ENCODE measurements at regions not wholly inside any gene's neighbourhood (a gene's known extent, or its start where the extent isn't known, plus 50 kb on each side); places are given as distances from the start of the nearest gene placed in this dataset.
"Not testable (repeated sequence)": the region's sequence is repeated elsewhere in the genome, so short reads cannot be mapped to it uniquely, and the experiment has no call there.

DNA sequence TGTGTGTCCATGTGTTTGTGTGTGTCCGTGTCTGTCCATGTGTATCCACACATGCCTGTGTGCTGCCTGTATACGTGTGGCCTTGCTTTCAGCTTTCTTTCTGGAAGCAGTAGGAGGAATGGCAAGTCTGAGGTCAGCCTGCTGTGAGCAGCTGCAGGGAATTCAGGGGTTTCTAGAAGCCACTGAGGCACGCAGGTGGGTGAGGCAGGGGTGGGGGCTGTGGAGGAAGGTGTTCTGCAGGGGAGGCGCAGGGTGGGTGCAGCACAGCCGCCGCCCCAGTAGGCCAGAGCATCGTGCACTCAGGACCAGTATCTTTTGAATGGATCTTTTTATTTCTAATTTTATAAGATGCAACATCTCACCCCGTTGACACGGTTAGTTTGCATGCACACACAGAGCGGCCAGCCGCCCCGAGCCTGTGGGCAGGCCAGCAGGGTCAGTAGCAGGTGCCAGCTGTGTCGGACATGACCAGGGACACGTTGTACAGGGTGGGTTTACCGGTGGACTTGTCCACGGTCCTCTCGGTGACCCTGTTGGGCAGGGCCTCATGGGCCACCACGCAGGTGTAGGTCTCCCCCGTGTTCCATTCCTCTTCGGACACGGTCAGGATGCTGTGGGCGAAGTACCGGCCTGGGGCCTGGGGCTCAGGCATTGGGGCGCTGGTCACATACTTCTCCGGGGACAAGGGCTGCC, 327.7 kb downstream of the TMEM121 start:
- no peak for ATAC-seq
- Mint-ChIP-seq H3K4me1 (peaks cover 52% of the 10 kb centered on the region), H3K9me3 (no peaks in the 10 kb centered on the region), H3K36me3 (peaks cover 59% of the 10 kb centered on the region), H3K4me3 (peak overlapping the region; percentile 96), H3K27ac (peak overlapping the region; percentile 100), H3K27me3 (no peaks in the 10 kb centered on the region)

GRCh38 chr14:105854600-105855245, 328.3 kb downstream of the TMEM121 start:
- Mint-ChIP-seq H3K9me3 (no peaks in the 10 kb centered on the region), H3K4me1 (peaks cover 50% of the 10 kb centered on the region), H3K4me3 (peak overlapping the region; percentile 96), H3K27ac (peak overlapping the region; percentile 100), H3K36me3 (peaks cover 63% of the 10 kb centered on the region), H3K27me3 (no peaks in the 10 kb centered on the region)
- no peak for ATAC-seq

DNA sequence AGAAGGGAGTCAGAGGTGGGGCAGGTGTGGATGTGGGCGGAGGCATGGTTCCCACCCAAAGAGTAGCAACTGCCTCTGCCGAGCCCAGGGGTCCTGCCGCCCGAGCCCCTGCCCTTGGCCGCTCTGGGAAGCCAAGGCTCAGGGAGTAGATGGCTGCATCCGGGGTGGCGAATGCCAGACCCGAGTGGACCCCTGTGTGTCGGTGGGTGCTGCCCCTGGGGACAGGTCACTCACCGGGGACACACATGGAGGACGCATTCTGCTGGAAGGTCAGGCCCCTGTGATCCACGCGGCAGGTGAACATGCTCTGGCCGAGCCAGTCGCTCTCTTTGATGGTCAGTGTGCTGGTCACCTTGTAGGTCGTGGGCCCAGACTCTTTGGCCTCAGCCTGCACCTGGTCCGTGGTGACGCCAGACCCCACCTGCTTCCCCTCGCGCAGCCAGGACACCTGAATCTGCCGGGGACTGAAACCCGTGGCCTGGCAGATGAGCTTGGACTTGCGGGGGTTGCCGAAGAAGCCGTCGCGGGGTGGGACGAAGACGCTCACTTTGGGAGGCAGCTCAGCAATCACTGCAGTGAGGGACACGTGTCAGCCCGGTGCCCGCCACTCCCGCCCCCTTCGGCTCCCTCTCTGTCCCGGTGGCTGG, 329.0 kb downstream of the TMEM121 start:
- peak overlapping the region; percentile 100 for H3K27ac Mint-ChIP-seq
- no peak for ATAC-seq

DNA sequence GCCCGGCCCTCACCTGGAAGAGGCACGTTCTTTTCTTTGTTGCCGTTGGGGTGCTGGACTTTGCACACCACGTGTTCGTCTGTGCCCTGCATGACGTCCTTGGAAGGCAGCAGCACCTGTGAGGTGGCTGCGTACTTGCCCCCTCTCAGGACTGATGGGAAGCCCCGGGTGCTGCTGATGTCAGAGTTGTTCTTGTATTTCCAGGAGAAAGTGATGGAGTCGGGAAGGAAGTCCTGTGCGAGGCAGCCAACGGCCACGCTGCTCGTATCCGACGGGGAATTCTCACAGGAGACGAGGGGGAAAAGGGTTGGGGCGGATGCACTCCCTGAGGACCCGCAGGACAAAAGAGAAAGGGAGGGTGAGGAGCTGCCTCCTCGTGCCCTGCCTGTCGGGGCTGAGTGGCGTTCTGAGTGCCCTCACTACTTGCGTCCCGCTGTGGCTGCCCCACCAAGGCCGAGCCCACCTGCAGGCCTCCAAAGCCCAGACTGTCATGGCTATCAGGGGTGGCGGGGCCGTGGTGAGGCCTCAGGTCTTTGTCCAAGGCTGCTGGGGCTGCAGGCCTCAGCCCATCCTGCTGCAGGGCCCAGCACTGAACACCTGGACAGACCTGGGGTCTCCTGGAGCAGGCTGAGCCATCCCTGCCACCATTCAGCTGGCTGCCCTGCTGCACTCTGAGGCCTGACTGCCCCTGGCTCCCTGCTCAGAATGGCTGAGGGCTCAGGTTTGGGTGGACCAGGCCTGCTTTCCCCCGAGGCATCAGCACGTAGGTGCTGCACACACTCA, 329.7 kb downstream of the TMEM121 start:
- H3K27ac Mint-ChIP-seq = peak overlapping the region; percentile 100
- peak overlapping the region; percentile 96 for H3K4me3 Mint-ChIP-seq
- H3K27me3 Mint-ChIP-seq = no peaks in the 10 kb centered on the region
- H3K36me3 Mint-ChIP-seq = peaks cover 73% of the 10 kb centered on the region
- H3K9me3 Mint-ChIP-seq = no peaks in the 10 kb centered on the region
- ATAC-seq = no peak
- H3K4me1 Mint-ChIP-seq = peaks cover 43% of the 10 kb centered on the region

More for the DNA sequence above, 329.0 kb downstream of the TMEM121 start:
- peaks cover 66% of the 10 kb centered on the region for H3K36me3 Mint-ChIP-seq
- H3K4me1 Mint-ChIP-seq = peaks cover 44% of the 10 kb centered on the region
- no peaks in the 10 kb centered on the region for H3K27me3 Mint-ChIP-seq
- no peaks in the 10 kb centered on the region for H3K9me3 Mint-ChIP-seq
- peak overlapping the region; percentile 96 for H3K4me3 Mint-ChIP-seq

GRCh38 chr14:105856676-105857219, 330.4 kb downstream of the TMEM121 start:
- H3K9me3 Mint-ChIP-seq = no peaks in the 10 kb centered on the region
- H3K4me1 Mint-ChIP-seq = peaks cover 39% of the 10 kb centered on the region
- peak overlapping the region; percentile 100 for H3K27ac Mint-ChIP-seq

DNA sequence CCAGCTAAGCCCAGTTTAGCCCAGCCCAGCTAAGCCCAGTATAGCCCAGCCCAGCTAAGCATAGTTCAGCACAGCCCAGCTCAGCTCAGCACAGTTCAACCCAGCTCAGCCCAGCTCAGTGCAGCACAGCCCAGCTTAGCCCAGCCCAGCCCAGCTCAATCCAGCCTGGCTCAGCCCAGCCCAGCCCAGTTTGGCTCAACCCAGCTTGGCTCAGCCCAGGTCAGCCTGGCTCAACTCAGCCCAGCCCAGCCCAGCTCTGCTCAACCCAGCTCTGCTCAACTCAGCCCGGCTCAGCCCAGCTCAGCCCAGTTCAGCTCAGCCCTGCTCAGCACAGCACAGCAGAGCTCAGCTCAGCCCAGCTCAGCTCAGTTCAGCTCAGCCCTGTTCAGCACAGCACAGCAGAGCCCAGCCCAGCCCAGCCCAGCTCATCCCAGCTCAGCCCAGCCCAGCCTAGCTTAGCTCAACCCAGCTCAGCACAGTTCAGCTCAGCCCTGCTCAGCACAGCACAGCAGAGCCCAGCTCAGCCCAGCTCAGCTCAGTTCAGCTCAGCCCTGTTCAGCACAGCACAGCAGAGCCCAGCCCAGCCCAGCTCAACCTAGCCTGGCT, 330.9 kb downstream of the TMEM121 start:
- no peak for ATAC-seq
- Mint-ChIP-seq H3K4me3 (peak overlapping the region; percentile 96), H3K4me1 (peaks cover 37% of the 10 kb centered on the region)

More at GRCh38 chr14:105856676-105857219, 330.4 kb downstream of the TMEM121 start:
- Mint-ChIP-seq H3K4me3 (peak overlapping the region; percentile 96), H3K36me3 (peaks cover 80% of the 10 kb centered on the region), H3K27me3 (no peaks in the 10 kb centered on the region)
- ATAC-seq = no peak

GRCh38 chr14:105857826-105858675, 331.7 kb downstream of the TMEM121 start:
- H3K27ac Mint-ChIP-seq = peak overlapping the region; percentile 100
- no peaks in the 10 kb centered on the region for H3K9me3 Mint-ChIP-seq
- peak; percentile 31 for ATAC-seq
- H3K36me3 Mint-ChIP-seq = peaks cover 90% of the 10 kb centered on the region
- no peaks in the 10 kb centered on the region for H3K27me3 Mint-ChIP-seq
- peaks cover 32% of the 10 kb centered on the region for H3K4me1 Mint-ChIP-seq
- H3K4me3 Mint-ChIP-seq = peak overlapping the region; percentile 96

More for the DNA sequence above, 330.9 kb downstream of the TMEM121 start:
- Mint-ChIP-seq H3K36me3 (peaks cover 86% of the 10 kb centered on the region), H3K27me3 (no peaks in the 10 kb centered on the region), H3K27ac (peak overlapping the region; percentile 100), H3K9me3 (no peaks in the 10 kb centered on the region)

DNA sequence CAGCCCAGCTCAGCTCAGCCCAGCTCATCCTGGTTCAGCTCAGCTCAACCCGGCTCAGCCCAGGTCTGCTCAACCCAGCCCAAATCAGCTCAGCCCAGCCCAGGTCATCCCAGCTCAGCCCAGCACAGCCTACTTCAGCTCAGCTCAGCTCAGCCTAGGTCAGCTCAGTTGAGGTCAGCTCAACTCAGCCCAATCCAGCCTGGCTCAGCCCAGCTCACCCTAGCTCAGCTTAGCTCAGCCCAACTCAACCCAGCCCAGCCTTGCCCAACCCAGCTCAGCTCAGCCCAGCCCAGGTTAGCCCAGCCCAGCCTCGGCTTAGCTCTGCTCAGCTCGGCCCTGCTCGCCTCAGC, 332.3 kb downstream of the TMEM121 start:
- Mint-ChIP-seq H3K27ac (peak overlapping the region; percentile 100), H3K27me3 (no peaks in the 10 kb centered on the region), H3K4me3 (peak overlapping the region; percentile 96), H3K9me3 (no peaks in the 10 kb centered on the region), H3K36me3 (peaks cover 90% of the 10 kb centered on the region), H3K4me1 (peaks cover 26% of the 10 kb centered on the region)
- ATAC-seq = no peak

DNA sequence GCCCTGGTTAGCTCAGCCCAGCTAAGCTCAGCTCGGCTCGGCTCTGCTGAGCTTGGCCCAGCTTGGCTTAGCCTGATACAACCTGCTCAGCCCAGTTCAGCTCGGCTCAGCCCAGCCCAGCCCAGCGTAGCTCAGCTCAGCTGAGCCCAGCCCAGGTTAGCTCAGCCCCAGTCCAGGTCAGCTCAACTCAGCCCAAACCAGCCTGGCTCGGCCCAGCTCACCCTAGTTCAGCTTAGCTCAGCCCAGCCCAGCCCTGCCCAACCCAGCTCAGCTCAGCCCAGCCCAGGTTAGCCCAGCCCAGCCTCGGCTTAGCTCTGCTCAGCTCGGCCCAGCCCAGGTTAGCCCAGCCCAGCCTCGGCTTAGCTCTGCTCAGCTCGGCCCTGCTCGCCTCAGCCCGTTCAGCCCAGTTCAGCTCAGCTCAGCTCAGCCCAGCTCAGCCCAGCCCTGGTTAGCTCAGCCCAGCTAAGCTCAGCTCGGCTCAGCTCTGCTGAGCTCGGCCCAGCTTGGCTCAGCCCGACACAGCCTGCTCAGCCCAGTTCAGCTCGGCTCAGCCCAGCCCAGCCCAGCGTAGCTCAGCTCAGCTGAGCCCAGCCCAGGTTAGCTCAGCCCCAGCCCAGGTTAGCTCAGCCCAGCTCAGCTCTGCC, 332.8 kb downstream of the TMEM121 start:
- H3K9me3 Mint-ChIP-seq, H3K27me3 Mint-ChIP-seq, ATAC-seq: not testable (repeated sequence)
- peak overlapping the region; percentile 96 for H3K4me3 Mint-ChIP-seq
- H3K4me1 Mint-ChIP-seq = peaks cover 22% of the 10 kb centered on the region
- peak overlapping the region; percentile 100 for H3K27ac Mint-ChIP-seq
- H3K36me3 Mint-ChIP-seq = peaks cover 90% of the 10 kb centered on the region

- H3K27ac Mint-ChIP-seq = peak overlapping the region; percentile 100
- peak overlapping the region; percentile 96 for H3K4me3 Mint-ChIP-seq
Measured at GRCh38 chr14:105859717-105860614, 333.6 kb downstream of the TMEM121 start.

DNA sequence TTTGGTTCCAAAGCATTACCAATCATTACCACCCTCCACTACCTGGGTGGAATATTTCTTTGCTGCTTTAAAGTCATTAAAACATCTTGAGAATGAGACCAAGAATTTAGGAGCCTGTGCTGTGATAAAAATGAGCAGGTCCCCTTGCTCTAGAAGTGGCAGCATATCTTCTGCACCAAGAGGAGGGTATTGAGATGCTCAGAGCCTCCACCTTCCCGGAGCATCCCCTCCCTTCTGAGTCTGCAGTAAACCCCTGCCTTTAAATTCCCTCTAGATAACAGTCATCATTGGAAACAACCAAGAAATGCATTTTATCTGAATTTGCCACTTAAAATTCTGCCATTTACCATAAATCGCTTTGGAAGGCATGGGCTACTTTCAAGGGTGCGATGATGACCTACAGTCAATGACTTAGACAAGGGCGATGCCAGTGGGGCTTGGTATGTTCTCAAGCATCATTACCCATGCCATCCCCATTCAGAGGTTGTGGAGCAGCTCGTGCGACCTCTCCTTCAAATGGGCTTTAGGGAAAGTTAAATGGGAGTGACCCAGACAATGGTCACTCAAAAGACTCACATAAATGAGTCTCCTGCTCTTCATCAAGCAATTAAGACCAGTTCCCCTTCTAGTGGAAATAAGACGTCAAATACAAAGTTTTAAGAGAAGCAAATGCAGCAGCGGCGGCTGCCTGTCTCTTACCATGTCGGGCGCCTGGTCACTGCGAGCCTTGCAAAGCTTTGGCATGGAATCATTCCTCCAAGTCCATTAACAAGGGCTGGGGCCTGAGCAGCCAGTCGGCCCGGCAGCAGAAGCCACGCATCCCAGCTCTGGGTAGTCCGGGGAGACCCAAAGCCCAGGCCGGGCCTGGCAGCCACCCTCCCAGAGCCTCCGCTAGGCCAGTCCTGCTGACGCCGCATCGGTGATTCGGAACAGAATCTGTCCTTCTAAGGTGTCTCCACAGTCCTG, 334.5 kb downstream of the TMEM121 start:
- H3K4me3 Mint-ChIP-seq = peak overlapping the region; percentile 96
- H3K4me1 Mint-ChIP-seq = peaks cover 7% of the 10 kb centered on the region
- ATAC-seq = no peak

More at GRCh38 chr14:105859717-105860614, 333.6 kb downstream of the TMEM121 start:
- Mint-ChIP-seq H3K27me3 (no peaks in the 10 kb centered on the region), H3K4me1 (peaks cover 15% of the 10 kb centered on the region), H3K9me3 (no peaks in the 10 kb centered on the region), H3K36me3 (peaks cover 83% of the 10 kb centered on the region)
- no peak for ATAC-seq

More for the DNA sequence above, 334.5 kb downstream of the TMEM121 start:
- Mint-ChIP-seq H3K9me3 (no peaks in the 10 kb centered on the region), H3K27ac (peak overlapping the region; percentile 100), H3K27me3 (no peaks in the 10 kb centered on the region), H3K36me3 (peaks cover 74% of the 10 kb centered on the region)

Measured in stimulated activated memory B cell treated with anti-CD40 and anti-IgM and Interleukin-4, amounts not matched to agents 10 μg/mL and 1 μg/mL and 100 μg/mL, for 72 hours (primary cell).